Gastrocnemius medialis (tissue), 4 donors: ENCODE measurements at regions not wholly inside any gene's neighbourhood (a gene's known extent, or its start where the extent isn't known, plus 50 kb on each side); places are given as distances from the start of the nearest gene placed in this dataset.

Experiments
- ATAC-seq, 2 donors: fragments of 150-250 bp; one replicate each; pipeline ENCODE4 v1.9.1; 2016
- DNase-seq, 2 donors: peaks; one replicate each; pipeline ENCODE4 v3.0.0-alpha.2; 2019
- H3K27ac ChIP-seq, 4 donors: fragments of 200-600 bp; sonication (generic); 1 replicate in 1 of 4; 2 replicates in 3 of 4; pipeline ENCODE4 v1.5.1; 2016 to 2018; ENCODE audit warnings: mild to moderate bottlenecking in 2 of 4, moderate library complexity in 1 of 4
- H3K27me3 ChIP-seq, 3 donors: fragments of 200-600 bp; sonication (generic) in 2 of 3; 1 replicate in 1 of 3; 2 replicates in 2 of 3; pipeline versions ENCODE4 v1.5.1 to v1.6.0; 2016 to 2019; ENCODE audit warnings: mild to moderate bottlenecking in 1 of 3, moderate library complexity in 1 of 3
- H3K36me3 ChIP-seq, 2 donors: fragments of 200-600 bp; sonication (generic) in 1 of 2; one replicate each; pipeline ENCODE4 v1.5.1; 2017 to 2018
- H3K4me1 ChIP-seq, 2 donors: fragments of 200-600 bp; sonication (generic) in 1 of 2; one replicate each; pipeline ENCODE4 v1.5.1; 2016 to 2017; ENCODE audit warnings: mild to moderate bottlenecking in 2 of 2
- H3K4me3 ChIP-seq, 4 donors: fragments of 200-600 bp; sonication (generic) in 3 of 4; 1 replicate in 1 of 4; 2 replicates in 3 of 4; pipeline ENCODE4 v1.5.1; 2016 to 2019; ENCODE audit warnings: mild to moderate bottlenecking in 2 of 4
- H3K9me3 ChIP-seq, 3 donors: fragments of 200-600 bp; sonication (generic) in 2 of 3; 1 replicate in 1 of 3; 2 replicates in 2 of 3; pipeline ENCODE4 v1.5.1; 2016 to 2019
- CTCF ChIP-seq, 5 experiments: fragments of 450-650 bp in 3 of 5; fragments of 200-600 bp in 2 of 5; sonication (generic) in 2 of 5; IDR thresholded peaks in 4 of 5; conservative IDR thresholded peaks in 1 of 5; 1 replicate in 4 of 5; 2 replicates in 1 of 5; pipeline ENCODE4 v1.5.1; 2016 to 2019; ENCODE audit warnings: antibody characterized with exemption in 5 of 5, mild to moderate bottlenecking in 3 of 5, moderate library complexity in 3 of 5
- POLR2A ChIP-seq, 2 donors: fragments of 450-650 bp; IDR thresholded peaks; one replicate each; pipeline ENCODE4 v1.6.1; 2017; ENCODE audit warnings: antibody characterized with exemption in 2 of 2, mild to moderate bottlenecking in 2 of 2, moderate library complexity in 2 of 2
- in situ Hi-C, 4 donors: fragments of 200-750 bp; cut with MboI; loops; one replicate each; pipeline versions ENCODE4 v1.15.0 to v1.8.0; 2017; ENCODE audit warnings: low sequenced_read_pairs in 4 of 4
- intact Hi-C: fragments of 100-400 bp; cut with DNase I; formaldehyde crosslinking; loops from one replicate; pipeline ENCODE4 v1.15.1; 2023; ENCODE audit warnings: low total_unique reads

DNA sequence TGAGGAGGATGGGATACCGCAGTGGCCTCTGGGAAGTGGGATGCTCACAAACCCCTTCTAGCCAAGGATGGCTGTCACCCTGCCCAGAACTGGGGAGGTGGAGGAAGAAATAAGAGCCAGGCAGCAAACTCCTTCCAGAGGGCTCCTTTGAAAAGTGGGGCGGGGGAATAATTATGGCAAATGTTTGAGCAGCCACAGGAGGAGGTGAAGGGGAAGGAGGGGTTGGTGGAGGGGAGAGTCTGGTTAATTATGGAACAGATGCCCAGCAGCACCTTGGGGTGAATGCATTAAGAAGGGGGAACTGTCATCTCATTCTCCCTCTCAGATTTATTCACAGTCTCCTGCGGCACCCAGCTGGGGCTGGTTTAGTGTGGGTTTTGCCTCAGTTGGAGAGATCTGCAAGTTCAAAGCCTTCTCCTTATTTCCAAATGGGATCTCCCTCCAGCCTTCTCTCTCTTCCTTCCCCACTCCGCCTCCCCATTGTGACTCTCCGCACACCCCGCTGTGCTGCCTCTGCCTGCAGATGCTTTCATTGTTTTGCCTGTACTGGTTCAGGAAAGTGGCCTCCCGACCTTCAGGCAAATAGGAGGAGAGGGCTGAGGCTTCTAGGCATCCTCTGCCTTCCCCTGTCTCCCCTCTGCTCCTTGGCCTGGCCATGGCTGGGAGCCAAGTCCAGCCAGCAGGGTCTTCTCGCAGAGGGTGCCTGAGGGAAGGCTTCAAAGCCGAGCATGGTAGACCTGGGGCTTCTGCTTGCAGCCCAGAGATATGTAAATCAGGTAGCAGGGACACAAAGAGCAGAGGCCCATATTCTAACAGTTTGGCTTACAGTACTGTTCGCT lies 457.2 kb upstream of the MEX3C start:
- Histone ChIP-seq H3K36me3 (no peaks in the 10 kb centered on the region), H3K4me1 (no peaks in the 10 kb centered on the region), H3K9me3 (no peaks in the 10 kb centered on the region), H3K27me3 (no peaks in the 10 kb centered on the region), H3K4me3 (no peak overlapping the region), H3K27ac (no peak overlapping the region)
- ATAC-seq (no peak), DNase-seq (no peak)
- intact Hi-C loops (no loop called here), in situ Hi-C loops (no loop called here)
- TF ChIP-seq CTCF (IDR thresholded peaks at IDR 0.05 in 4 of 5, conservative IDR thresholded peaks at IDR 0.05 in 1 of 5), result no peak
- TF ChIP-seq POLR2A (IDR thresholded peaks at IDR 0.05), result no peak

DNA sequence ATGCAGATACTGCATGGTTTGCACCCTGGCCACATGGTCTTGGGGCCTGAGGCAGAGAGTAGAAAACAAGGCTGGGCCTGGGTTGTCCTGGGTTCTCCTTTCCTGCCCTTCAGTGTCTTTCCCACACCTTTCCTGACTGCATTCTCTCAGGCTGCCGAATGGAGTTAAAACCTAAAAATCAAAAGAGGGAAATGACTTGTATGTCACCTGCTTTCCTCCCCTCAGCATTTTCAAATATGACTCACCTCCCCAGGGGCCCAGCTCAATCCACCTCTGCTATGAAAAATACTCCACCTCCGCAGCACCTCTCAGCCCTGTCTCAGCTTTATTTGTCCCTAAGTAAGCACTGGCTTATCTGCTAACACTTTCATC lies 457.8 kb upstream of the MEX3C start:
- no peaks in the 10 kb centered on the region for H3K27me3 ChIP-seq
- H3K4me1 ChIP-seq, result no peaks in the 10 kb centered on the region
- H3K9me3 ChIP-seq, result no peaks in the 10 kb centered on the region
- no peak for TF ChIP-seq POLR2A (IDR thresholded peaks at IDR 0.05)
- no peak for TF ChIP-seq CTCF (IDR thresholded peaks at IDR 0.05 in 4 of 5, conservative IDR thresholded peaks at IDR 0.05 in 1 of 5)
- intact Hi-C loops (no loop called here), in situ Hi-C loops (no loop called here)
- H3K36me3 ChIP-seq, result no peaks in the 10 kb centered on the region
- H3K4me3 ChIP-seq, result no peak overlapping the region
- no peak overlapping the region for H3K27ac ChIP-seq
- ATAC-seq (no peak), DNase-seq (no peak)

DNA sequence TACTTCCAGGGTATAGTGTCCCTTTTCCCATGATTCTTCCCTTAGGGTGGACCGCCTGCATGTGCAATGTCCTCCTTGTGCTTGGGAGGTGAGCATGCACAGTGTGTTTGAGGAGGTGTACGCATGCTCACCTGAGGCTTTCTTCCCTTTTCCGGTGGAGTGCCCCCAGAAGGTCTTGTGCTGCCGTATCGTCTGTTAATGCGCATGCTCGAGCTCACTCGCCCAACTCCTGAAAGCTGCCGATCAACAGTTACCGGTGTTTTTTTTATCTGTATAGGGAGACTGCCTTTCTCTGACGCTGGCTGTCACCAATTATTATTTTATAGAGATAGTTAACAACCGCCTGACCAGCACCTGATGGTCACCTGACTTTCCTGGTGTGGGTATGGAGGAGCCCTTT lies 458.8 kb upstream of the MEX3C start:
- ATAC-seq, result no peak
- no peak for TF ChIP-seq CTCF (IDR thresholded peaks at IDR 0.05 in 4 of 5, conservative IDR thresholded peaks at IDR 0.05 in 1 of 5)
- no peak for TF ChIP-seq POLR2A (IDR thresholded peaks at IDR 0.05)
- Histone ChIP-seq H3K4me3 (no peak overlapping the region), H3K27me3 (no peaks in the 10 kb centered on the region), H3K4me1 (no peaks in the 10 kb centered on the region), H3K36me3 (no peaks in the 10 kb centered on the region), H3K9me3 (no peaks in the 10 kb centered on the region), H3K27ac (no peak overlapping the region)
- no peak for DNase-seq
- in situ Hi-C loops (no loop called here), intact Hi-C loops (no loop called here)

GRCh38 chr18:51658436-51658835 lies 461.0 kb upstream of the MEX3C start:
- in situ Hi-C loops, result no loop called here

More at GRCh38 chr18:51658436-51658835, 461.0 kb upstream of the MEX3C start:
- Histone ChIP-seq H3K4me3 (no peak overlapping the region), H3K36me3 (no peaks in the 10 kb centered on the region), H3K4me1 (no peaks in the 10 kb centered on the region), H3K27me3 (no peaks in the 10 kb centered on the region), H3K9me3 (no peaks in the 10 kb centered on the region), H3K27ac (no peak overlapping the region)
- DNase-seq (no peak), ATAC-seq (no peak)
- TF ChIP-seq POLR2A (IDR thresholded peaks at IDR 0.05), result no peak
- TF ChIP-seq CTCF (IDR thresholded peaks at IDR 0.05 in 4 of 5, conservative IDR thresholded peaks at IDR 0.05 in 1 of 5), result no peak
- intact Hi-C loops, result no loop called here
